Smooth muscle cell of the brain vasculature (primary cell): ENCODE measurements at regions not wholly inside any gene's neighbourhood (a gene's known extent, or its start where the extent isn't known, plus 50 kb on each side); places are given as distances from the start of the nearest gene placed in this dataset.

Experiments
- DNase-seq: peaks from one replicate; pipeline ENCODE4 v3.0.0-alpha.2; 2012; ENCODE audit warnings: low read depth, low spot score

GRCh38 chr10:35745617-35746403 lies 103.7 kb upstream of the FZD8 start:
- no peak for DNase-seq

GRCh38 chr10:35743851-35744250 lies 101.8 kb upstream of the FZD8 start:
- DNase-seq = no peak

- DNase-seq = no peak
Measured at GRCh38 chr10:35743351-35743750, 101.3 kb upstream of the FZD8 start.

DNA sequence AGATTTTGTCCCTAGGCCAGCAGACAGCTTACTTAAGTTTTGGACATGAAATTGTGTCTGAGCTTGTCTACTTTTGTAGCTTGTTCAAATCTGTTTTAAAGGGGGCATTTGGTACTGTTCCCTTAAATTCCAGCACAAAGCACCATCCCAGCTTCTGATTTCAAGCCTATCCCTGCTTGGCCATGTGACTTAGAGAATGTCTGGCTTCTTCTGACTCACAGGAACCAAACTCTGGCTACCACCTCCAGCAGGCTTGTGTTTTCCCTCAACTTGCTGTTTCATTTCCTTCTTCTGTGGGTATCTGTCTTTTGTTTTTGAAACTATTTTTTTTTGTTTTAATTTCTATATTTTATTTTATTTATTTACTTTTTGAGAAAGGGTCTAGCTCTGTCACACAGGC lies 97.9 kb upstream of the FZD8 start:
- DNase-seq = no peak

DNA sequence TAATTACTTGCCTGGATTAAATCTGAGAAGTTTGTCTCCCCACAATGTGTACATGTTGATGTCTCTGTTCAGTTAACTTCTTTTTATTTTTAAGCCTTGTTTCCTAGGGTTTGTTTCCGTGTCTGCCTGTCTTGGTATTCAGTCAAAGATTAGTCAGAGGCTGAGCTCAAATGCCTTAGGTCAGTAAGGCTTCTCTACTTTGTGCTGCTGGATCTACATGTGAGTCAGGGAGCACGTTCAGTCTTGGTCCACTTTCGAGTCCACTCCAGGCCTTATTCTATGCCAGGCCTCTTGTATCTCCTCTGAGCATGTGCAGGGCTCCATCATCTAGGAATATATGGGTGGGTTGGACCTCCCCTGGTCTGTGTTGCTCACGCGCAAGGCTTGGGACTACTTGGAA lies 93.3 kb upstream of the FZD8 start:
- DNase-seq = no peak

GRCh38 chr10:35731828-35732227 lies 89.7 kb upstream of the FZD8 start:
- no peak for DNase-seq

DNA sequence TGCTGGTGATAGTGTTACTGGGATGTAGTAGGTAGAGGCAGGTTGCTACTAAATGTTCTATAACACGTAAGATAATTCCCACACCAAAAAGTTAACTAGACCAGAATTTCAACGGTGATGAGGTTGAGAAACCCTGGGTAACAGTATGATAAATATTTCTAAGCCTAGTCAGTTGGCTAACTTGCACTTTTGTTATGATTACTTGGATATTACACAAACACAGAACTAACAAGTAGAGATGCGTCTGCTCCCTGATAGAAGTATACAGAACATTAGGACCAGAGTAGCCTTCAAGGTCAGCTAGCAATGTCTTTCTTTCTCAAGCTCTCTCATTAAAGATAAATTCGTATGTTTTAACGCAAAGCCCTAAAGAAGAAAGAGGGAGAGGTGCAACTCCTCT lies 86.2 kb upstream of the FZD8 start:
- no peak for DNase-seq

DNA sequence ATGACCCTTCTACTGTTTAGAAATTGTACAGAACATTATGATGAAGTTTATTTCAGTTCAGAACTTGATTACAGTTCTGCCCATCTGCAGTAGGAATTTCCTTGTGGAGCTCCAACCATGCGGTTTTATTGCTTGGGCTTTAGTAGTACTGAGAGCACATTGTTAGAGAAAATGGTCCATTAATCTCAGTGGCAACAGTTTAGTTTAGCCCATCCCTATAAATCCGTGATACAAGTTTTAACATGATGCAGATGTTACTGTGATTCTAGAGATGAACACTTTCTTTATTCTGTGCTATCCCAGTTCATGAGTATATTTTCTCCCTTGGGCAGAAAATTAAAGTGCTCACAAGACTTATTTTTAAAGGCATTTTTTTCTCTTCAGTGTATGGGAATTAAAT lies 84.8 kb upstream of the FZD8 start:
- no peak for DNase-seq

GRCh38 chr10:35723992-35724391 lies 81.9 kb upstream of the FZD8 start:
- no peak for DNase-seq

DNA sequence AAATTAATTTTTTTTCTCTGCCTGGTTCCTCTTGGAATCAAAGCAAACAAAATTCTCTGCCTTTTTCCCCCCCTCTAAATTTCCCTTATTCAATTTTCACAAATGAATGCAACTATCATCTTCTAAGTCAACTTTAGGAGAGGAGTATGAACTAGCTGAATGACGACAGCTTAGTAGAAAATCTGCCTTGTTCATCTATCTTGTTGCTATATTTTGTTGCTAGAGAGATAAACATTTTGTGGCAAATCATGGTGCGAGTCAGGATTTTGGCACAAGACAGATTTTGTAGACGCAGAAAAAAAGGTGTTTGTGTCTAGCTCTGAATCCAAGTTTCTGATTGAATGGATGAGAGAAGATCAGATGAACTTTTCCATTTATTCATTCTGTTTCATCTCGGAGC lies 81.0 kb upstream of the FZD8 start:
- DNase-seq = no peak

- DNase-seq = no peak
Measured at GRCh38 chr10:35722636-35723035, 80.5 kb upstream of the FZD8 start.

- DNase-seq = no peak
Measured at GRCh38 chr10:35722226-35722625, 80.1 kb upstream of the FZD8 start.

GRCh38 chr10:35720366-35720765 lies 78.3 kb upstream of the FZD8 start:
- no peak for DNase-seq

- no peak for DNase-seq
Measured at GRCh38 chr10:35716776-35717175, 74.7 kb upstream of the FZD8 start.

GRCh38 chr10:35712486-35712885 lies 70.4 kb upstream of the FZD8 start:
- DNase-seq = no peak

GRCh38 chr10:35711615-35712411 lies 69.7 kb upstream of the FZD8 start:
- DNase-seq = no peak

GRCh38 chr10:35707642-35708425 lies 65.7 kb upstream of the FZD8 start:
- DNase-seq = no peak

DNA sequence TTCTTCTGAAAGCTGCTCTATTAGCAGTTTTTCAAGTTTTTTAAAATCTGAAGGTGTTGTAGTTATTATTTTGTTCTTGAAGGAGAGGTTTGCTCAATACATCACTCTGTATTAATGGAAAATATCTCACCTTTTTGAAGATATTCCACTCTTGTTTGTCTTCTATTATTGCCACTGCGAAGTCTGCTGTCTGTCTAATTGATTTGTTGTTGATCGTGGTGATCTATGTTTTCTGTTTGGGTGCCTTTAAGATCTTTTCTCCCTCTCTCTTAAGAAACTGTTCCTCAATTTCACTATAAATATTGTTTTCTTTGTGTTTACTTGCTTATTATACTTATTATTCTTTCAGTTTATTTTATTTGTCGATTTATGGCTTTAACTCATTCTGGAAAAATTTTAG lies 64.9 kb upstream of the FZD8 start:
- no peak for DNase-seq

DNA sequence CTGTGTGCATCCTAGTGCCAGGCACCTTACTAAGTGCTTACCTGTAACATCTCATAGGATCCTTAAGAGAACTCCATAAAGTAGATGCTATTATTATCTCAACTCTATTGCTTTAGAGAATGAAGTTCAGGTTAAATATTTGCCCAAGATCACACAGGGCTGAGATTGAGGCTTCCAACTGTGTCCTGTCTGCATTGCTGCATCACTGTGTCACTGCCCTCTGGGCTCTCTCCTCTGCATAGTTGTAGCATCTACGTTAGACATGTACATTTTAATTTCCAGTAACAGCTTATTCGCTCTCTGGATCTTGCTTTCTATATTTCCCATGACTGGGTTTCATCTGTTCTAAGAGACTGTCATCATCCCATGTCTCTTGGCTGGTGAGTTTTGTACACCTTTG lies 63.6 kb upstream of the FZD8 start:
- no peak for DNase-seq

- no peak for DNase-seq
Measured at GRCh38 chr10:35705051-35705450, 63.0 kb upstream of the FZD8 start.

DNA sequence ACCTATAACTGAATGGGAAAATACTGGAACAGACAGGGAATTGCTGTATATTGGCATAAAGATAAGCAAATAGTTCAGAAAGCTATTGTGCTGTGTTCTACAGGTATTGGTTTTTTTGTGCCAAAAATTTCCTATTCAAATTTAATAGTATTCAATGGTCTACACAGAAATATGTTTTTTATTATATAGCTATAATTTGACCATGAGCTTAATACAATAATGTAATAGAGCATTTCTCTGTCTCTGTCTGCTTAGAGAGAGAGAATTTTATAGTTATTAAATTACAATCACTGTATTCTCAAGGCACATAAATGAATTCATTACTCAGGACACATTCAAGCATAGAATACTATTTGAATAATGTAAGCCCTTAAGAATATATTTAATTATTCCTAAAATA lies 62.3 kb upstream of the FZD8 start:
- DNase-seq = no peak

DNA sequence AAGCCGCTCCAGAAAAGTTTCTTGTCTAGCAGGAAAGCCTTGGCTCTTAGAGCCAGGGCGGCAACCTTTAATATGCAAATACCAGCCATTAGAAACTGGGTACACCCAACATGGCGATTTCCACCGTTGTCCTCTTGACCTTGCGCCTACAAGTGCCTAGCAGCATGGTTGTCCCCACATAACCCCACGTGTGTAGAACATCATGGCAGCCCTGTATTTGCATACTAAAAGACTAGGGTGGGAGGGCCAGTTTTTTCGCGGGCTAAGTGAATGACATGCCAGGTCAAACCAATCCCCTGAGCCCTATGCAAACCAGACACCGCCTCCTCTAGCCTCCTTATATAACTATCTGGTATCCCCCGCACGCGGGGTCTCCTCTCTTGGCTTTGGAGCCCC lies 58.4 kb upstream of the FZD8 start:
- DNase-seq = no peak
